H1 (cell line): ENCODE measurements at regions not wholly inside any gene's neighbourhood (a gene's known extent, or its start where the extent isn't known, plus 50 kb on each side); places are given as distances from the start of the nearest gene placed in this dataset.

Source experiments
- CTCF ChIA-PET: fragments of 300-600 bp; sonication (Branson Sonifier 250); formaldehyde crosslinking; loops from one replicate; lab custom pipeline; 2021; ENCODE audit not compliant: partially characterized antibody; lab: Charles Lee
- POLR2A ChIA-PET: fragments of 300-600 bp; sonication (Branson Sonifier 250); formaldehyde crosslinking; loops from one replicate; lab custom pipeline; 2021; ENCODE audit warnings: inconsistent platforms; ENCODE audit not compliant: partially characterized antibody; lab: Charles Lee
- DNase-seq, 2 experiments: peaks; one replicate each; pipeline versions ENCODE4 v3.0.0 to v3.0.0-alpha.2; 2010 to 2022; ENCODE audit warnings: low spot score in 2 of 2, low read depth in 1 of 2, mixed read lengths in 1 of 2
- FAIRE-seq: peaks from 2 replicates; lab custom pipeline; 2011; peaks lifted over from hg19 to GRCh38; lab: Jason Lieb, UNC
- H2AFZ ChIP-seq: 2 replicates; pipeline ENCODE4 v1.8.1; 2012; ENCODE audit warnings: low read length, inconsistent platforms
- H2AK5ac ChIP-seq: 2 replicates; pipeline ENCODE4 v1.6.1; 2013; ENCODE audit warnings: low read depth, low read length
- H2BK120ac ChIP-seq: replicated peaks from 2 replicates; pipeline ENCODE3; 2013; ENCODE audit warnings: low read depth, low read length, inconsistent platforms
- H2BK12ac ChIP-seq: 2 replicates; pipeline ENCODE4 v1.6.1; 2013; ENCODE audit warnings: low read depth, low read length
- H2BK15ac ChIP-seq: 2 replicates; pipeline ENCODE4 v1.6.1; 2013; ENCODE audit warnings: low read length
- H2BK20ac ChIP-seq: 2 replicates; pipeline ENCODE4 v1.6.1; 2013; ENCODE audit warnings: low read length
- H2BK5ac ChIP-seq: 2 replicates; pipeline ENCODE4 v1.6.1; 2013; ENCODE audit warnings: low read depth, low read length
- H3K14ac ChIP-seq: 2 replicates; pipeline ENCODE4 v1.6.1; 2013; ENCODE audit warnings: inconsistent platforms; ENCODE audit not compliant: insufficient read length
- H3K18ac ChIP-seq: 2 replicates; pipeline ENCODE4 v1.6.1; 2013; ENCODE audit warnings: low read length; ENCODE audit errors: extremely low read depth
- H3K23ac ChIP-seq: 2 replicates; pipeline ENCODE4 v1.6.1; 2013; ENCODE audit warnings: inconsistent platforms; ENCODE audit not compliant: insufficient read length
- H3K23me2 ChIP-seq: 2 replicates; pipeline ENCODE4 v1.6.1; 2013; ENCODE audit warnings: low read depth, low read length
- H3K27ac ChIP-seq: 2 replicates; pipeline ENCODE4 v1.6.1; 2011; ENCODE audit warnings: low read depth, low read length, inconsistent platforms
- H3K27me3 ChIP-seq, 4 experiments: replicated peaks in 1 of 4; 1 replicate in 1 of 4; 2 replicates in 3 of 4; pipeline versions ENCODE4 v1.6.1 to v1.8.1; 2011 to 2013; ENCODE audit warnings: low read length in 3 of 4, mild to moderate bottlenecking in 3 of 4, inconsistent platforms in 2 of 4, mixed read lengths in 2 of 4, moderate library complexity in 1 of 4; ENCODE audit not compliant: control insufficient read depth in 3 of 4, insufficient read depth in 3 of 4; ENCODE audit errors: extremely low read depth in 1 of 4
- H3K36me3 ChIP-seq, 4 experiments: 2 replicates each; pipeline versions ENCODE4 v1.6.1 to v1.8.1; 2011 to 2013; ENCODE audit warnings: mild to moderate bottlenecking in 4 of 4, low read length in 3 of 4, moderate library complexity in 2 of 4, control low read depth in 1 of 4, inconsistent platforms in 1 of 4; ENCODE audit not compliant: insufficient read depth in 4 of 4, control insufficient read depth in 2 of 4
- H3K4ac ChIP-seq: replicated peaks from 2 replicates; pipeline ENCODE3; 2013; ENCODE audit warnings: low read length, low read depth, mixed read lengths, inconsistent platforms; ENCODE audit not compliant: insufficient read length
- H3K4me1 ChIP-seq, 4 experiments: replicated peaks in 1 of 4; 1 replicate in 1 of 4; 2 replicates in 3 of 4; pipeline versions ENCODE4 v1.6.1 to v1.8.1; 2011 to 2013; ENCODE audit warnings: low read length in 3 of 4, inconsistent platforms in 2 of 4, mixed read lengths in 1 of 4; ENCODE audit not compliant: insufficient read depth in 4 of 4, control insufficient read depth in 3 of 4
- H3K4me2 ChIP-seq, 2 experiments: 2 replicates each; pipeline versions ENCODE4 v1.6.1 to v1.8.1; 2011 to 2013; ENCODE audit warnings: low read depth in 2 of 2, low read length in 2 of 2, control low read depth in 1 of 2, inconsistent platforms in 1 of 2, mild to moderate bottlenecking in 1 of 2; ENCODE audit not compliant: insufficient read depth in 1 of 2
- H3K4me3 ChIP-seq, 4 experiments: fragments of 200-600, 300-600 bp in 1 of 4; sonication (generic), shearing (Covaris generic), sonication (Bioruptor Twin) in 1 of 4; 2 replicates each; pipeline versions ENCODE4 v1.5.1 to v1.8.1; 2011 to 2016; ENCODE audit warnings: low read length in 4 of 4, low read depth in 3 of 4, control low read depth in 2 of 4, inconsistent platforms in 2 of 4, mild to moderate bottlenecking in 2 of 4, mixed read lengths in 1 of 4, moderate library complexity in 1 of 4; ENCODE audit not compliant: insufficient read depth in 2 of 4; ENCODE audit errors: extremely low read depth in 1 of 4
- H3K56ac ChIP-seq: replicated peaks from 2 replicates; pipeline ENCODE3; 2013; ENCODE audit warnings: low read depth, mild to moderate bottlenecking, mixed read lengths, low read length, inconsistent platforms; ENCODE audit not compliant: insufficient read length
- H3K79me1 ChIP-seq: 2 replicates; pipeline ENCODE4 v1.6.1; 2013; ENCODE audit warnings: low read depth, low read length, control low read depth
- H3K79me2 ChIP-seq, 2 experiments: 2 replicates each; pipeline versions ENCODE4 v1.6.1 to v1.8.1; 2012 to 2013; ENCODE audit warnings: low read length in 2 of 2, mild to moderate bottlenecking in 2 of 2, inconsistent platforms in 1 of 2; ENCODE audit not compliant: insufficient read depth in 2 of 2, control insufficient read depth in 1 of 2
- H3K9ac ChIP-seq, 4 experiments: replicated peaks in 1 of 4; 1 replicate in 1 of 4; 2 replicates in 3 of 4; pipeline versions ENCODE4 v1.6.1 to v1.8.1; 2011 to 2013; ENCODE audit warnings: low read depth in 3 of 4, low read length in 3 of 4, control low read depth in 2 of 4, mild to moderate bottlenecking in 2 of 4, moderate library complexity in 2 of 4, inconsistent platforms in 1 of 4; ENCODE audit errors: extremely low read depth in 1 of 4
- H3K9me3 ChIP-seq, 2 experiments: 2 replicates each; pipeline versions ENCODE4 v1.6.1 to v1.8.1; 2012 to 2013; ENCODE audit warnings: mild to moderate bottlenecking in 2 of 2, moderate library complexity in 2 of 2, control low read depth in 1 of 2, inconsistent platforms in 1 of 2, low read depth in 1 of 2, low read length in 1 of 2, mixed read lengths in 1 of 2; ENCODE audit not compliant: insufficient read depth in 2 of 2
- H4K20me1 ChIP-seq, 2 experiments: replicated peaks in 1 of 2; 2 replicates each; pipeline versions ENCODE3 to v1.8.1; 2011 to 2013; ENCODE audit warnings: inconsistent platforms in 2 of 2, low read length in 2 of 2, mild to moderate bottlenecking in 1 of 2; ENCODE audit not compliant: insufficient read depth in 2 of 2, control insufficient read depth in 1 of 2
- H4K5ac ChIP-seq: 2 replicates; pipeline ENCODE4 v1.6.1; 2013; ENCODE audit warnings: low read length, low read depth, mixed read lengths, inconsistent platforms; ENCODE audit not compliant: insufficient read length
- H4K8ac ChIP-seq: 2 replicates; pipeline ENCODE4 v1.8.0; 2013; ENCODE audit warnings: mild to moderate bottlenecking, moderate library complexity, low read length, inconsistent platforms; ENCODE audit not compliant: insufficient read depth; ENCODE audit errors: extremely low read depth
- H4K91ac ChIP-seq: replicated peaks from 2 replicates; pipeline ENCODE3; 2013; ENCODE audit warnings: low read length, mixed read lengths, inconsistent platforms; ENCODE audit not compliant: insufficient read length
- BACH1 ChIP-seq: IDR thresholded peaks from 2 replicates; pipeline ENCODE4 v1.6.1; 2012; ENCODE audit warnings: low read length, improper control_type of control experiment
- BCL11A ChIP-seq, 2 experiments: IDR thresholded peaks; one replicate each; pipeline ENCODE4 v1.6.1; 2011; ENCODE audit warnings: low read depth in 2 of 2, low read length in 2 of 2, mild to moderate bottlenecking in 2 of 2
- CHD1 ChIP-seq: IDR thresholded peaks from 2 replicates; pipeline ENCODE4 v1.6.1; 2012; ENCODE audit warnings: low read depth, low read length, improper control_type of control experiment
- CREB1 ChIP-seq: IDR thresholded peaks from 2 replicates; pipeline ENCODE4 v1.6.1; 2012; ENCODE audit warnings: inconsistent platforms
- EGR1 ChIP-seq: IDR thresholded peaks from 2 replicates; pipeline ENCODE4 v1.6.1; 2011; ENCODE audit warnings: low read depth, low read length, borderline replicate concordance
- JUND ChIP-seq: IDR thresholded peaks from 2 replicates; pipeline ENCODE4 v1.6.1; 2011; ENCODE audit warnings: mild to moderate bottlenecking, improper control_type of control experiment, low read length
- KDM4A ChIP-seq: IDR thresholded peaks from one replicate; pipeline ENCODE4 v1.7.1; 2012; ENCODE audit warnings: low read depth, mild to moderate bottlenecking, moderate library complexity, low read length, inconsistent platforms; ENCODE audit not compliant: severe bottlenecking
- NRF1 ChIP-seq: IDR thresholded peaks from 2 replicates; pipeline ENCODE4 v1.6.1; 2011; ENCODE audit warnings: mild to moderate bottlenecking, low read depth, low read length, improper control_type of control experiment
- PHF8 ChIP-seq: fragments of 200-600 bp; sonication (generic); conservative IDR thresholded peaks from 2 replicates; pipeline ENCODE4 v1.7.1; 2012; ENCODE audit warnings: low read depth, mild to moderate bottlenecking, inconsistent platforms, low read length, moderate library complexity
- SIX5 ChIP-seq: IDR thresholded peaks from 2 replicates; pipeline ENCODE4 v1.6.1; 2011; ENCODE audit warnings: mild to moderate bottlenecking, low read depth, low read length
- TAF1 ChIP-seq: IDR thresholded peaks from 2 replicates; pipeline ENCODE4 v1.6.1; 2011; ENCODE audit warnings: mild to moderate bottlenecking, low read depth, low read length
- TAF7 ChIP-seq: optimal IDR thresholded peaks from 2 replicates; pipeline ENCODE3; 2011; ENCODE audit warnings: low read depth, mild to moderate bottlenecking, inconsistent platforms, low read length, moderate library complexity, borderline replicate concordance
- WGBS, 2 experiments: shearing (Covaris generic) in 1 of 2; methylation state at CpG; one replicate each; pipeline versions ENCODE4 v1.1.6 to v1.1.7; 2013 to 2015; ENCODE audit warnings: low lambda C conversion rate in 2 of 2, mixed read lengths in 2 of 2, inconsistent platforms in 1 of 2, low coverage in 1 of 2, missing lambda C conversion rate in 1 of 2; ENCODE audit not compliant: insufficient replicate concordance in 2 of 2, insufficient coverage in 1 of 2, insufficient read length in 1 of 2; ENCODE audit errors: extremely low coverage in 1 of 2, missing lambda C conversion rate in 1 of 2; 5-methylcytosine and 5-hydroxymethylcytosine counted together
- TF ChIP-seq, protein P1 (sequence below): IDR thresholded peaks from 2 replicates; pipeline ENCODE4 v1.6.1; 2012; ENCODE audit warnings: low read length, inconsistent platforms

GRCh38 chr2:52210161-52210560, 1178.2 kb upstream of the NRXN1 start (continued):
- no peak for TF ChIP-seq TAF1

- POLR2A ChIA-PET: no interaction called here
- FAIRE-seq: no peak
- no peak for TF ChIP-seq NRF1
- no peak for TF ChIP-seq JUND
- TF ChIP-seq CREB1: no peak
- no peak for TF ChIP-seq KDM4A
- no peak for TF ChIP-seq SIX5
- TF ChIP-seq, protein P1, sequence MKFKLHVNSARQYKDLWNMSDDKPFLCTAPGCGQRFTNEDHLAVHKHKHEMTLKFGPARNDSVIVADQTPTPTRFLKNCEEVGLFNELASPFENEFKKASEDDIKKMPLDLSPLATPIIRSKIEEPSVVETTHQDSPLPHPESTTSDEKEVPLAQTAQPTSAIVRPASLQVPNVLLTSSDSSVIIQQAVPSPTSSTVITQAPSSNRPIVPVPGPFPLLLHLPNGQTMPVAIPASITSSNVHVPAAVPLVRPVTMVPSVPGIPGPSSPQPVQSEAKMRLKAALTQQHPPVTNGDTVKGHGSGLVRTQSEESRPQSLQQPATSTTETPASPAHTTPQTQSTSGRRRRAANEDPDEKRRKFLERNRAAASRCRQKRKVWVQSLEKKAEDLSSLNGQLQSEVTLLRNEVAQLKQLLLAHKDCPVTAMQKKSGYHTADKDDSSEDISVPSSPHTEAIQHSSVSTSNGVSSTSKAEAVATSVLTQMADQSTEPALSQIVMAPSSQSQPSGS: no peak
- no peak for TF ChIP-seq TAF7
- no peak for TF ChIP-seq PHF8
- TF ChIP-seq EGR1: no peak
- TF ChIP-seq BACH1: no peak
- no peak for TF ChIP-seq CHD1
- TF ChIP-seq BCL11A (IDR thresholded peaks at IDR 0.05; ENCODE audit: low read depth in 2 of 2, low read length in 2 of 2): no peak
These were observed 1162.4 kb upstream of the NRXN1 start for GRCh38 chr2:52194342-52194741.

More at GRCh38 chr2:52194342-52194741, 1162.4 kb upstream of the NRXN1 start:
- Histone ChIP-seq H3K9me3 (no peaks in the 10 kb centered on the region), H3K56ac (no peak overlapping the region), H3K79me2 (no peaks in the 10 kb centered on the region), H3K18ac (no peak overlapping the region), H2BK5ac (no peak overlapping the region), H3K23me2 (no peaks in the 10 kb centered on the region), H3K23ac (no peak overlapping the region), H3K36me3 (no peaks in the 10 kb centered on the region), H2AK5ac (no peak overlapping the region), H3K9ac (no peak overlapping the region), H3K27me3 (no peaks in the 10 kb centered on the region), H4K8ac (no peak overlapping the region), H2BK120ac (no peak overlapping the region), H3K4me3 (no peak overlapping the region), H3K4me2 (no peak overlapping the region), H4K5ac (no peak overlapping the region), H3K79me1 (no peaks in the 10 kb centered on the region), H2BK20ac (no peak overlapping the region), H4K91ac (no peak overlapping the region), H3K4ac (no peak overlapping the region), H2BK15ac (no peak overlapping the region), H2AFZ (no peak overlapping the region), H2BK12ac (no peak overlapping the region), H3K14ac (no peak overlapping the region), H3K27ac (no peak overlapping the region), H3K4me1 (no peaks in the 10 kb centered on the region), H4K20me1 (no peaks in the 10 kb centered on the region)
- DNase-seq: no peak
- CTCF ChIA-PET: no interaction called here
- WGBS, 2 experiments: 85% methylated on average over 2 of the region's 2 CpGs; no CpG with 5 or more reads in 1 of the 2 experiments
